ENCODE measurements at regions not wholly inside any gene's neighbourhood (a gene's known extent, or its start where the extent isn't known, plus 50 kb on each side); places are given as distances from the start of the nearest gene placed in this dataset.

GRCh38 chr11:90542092-90542491 lies 319.2 kb upstream of the CHORDC1 start:
- TF ChIP-seq, protein P1, sequence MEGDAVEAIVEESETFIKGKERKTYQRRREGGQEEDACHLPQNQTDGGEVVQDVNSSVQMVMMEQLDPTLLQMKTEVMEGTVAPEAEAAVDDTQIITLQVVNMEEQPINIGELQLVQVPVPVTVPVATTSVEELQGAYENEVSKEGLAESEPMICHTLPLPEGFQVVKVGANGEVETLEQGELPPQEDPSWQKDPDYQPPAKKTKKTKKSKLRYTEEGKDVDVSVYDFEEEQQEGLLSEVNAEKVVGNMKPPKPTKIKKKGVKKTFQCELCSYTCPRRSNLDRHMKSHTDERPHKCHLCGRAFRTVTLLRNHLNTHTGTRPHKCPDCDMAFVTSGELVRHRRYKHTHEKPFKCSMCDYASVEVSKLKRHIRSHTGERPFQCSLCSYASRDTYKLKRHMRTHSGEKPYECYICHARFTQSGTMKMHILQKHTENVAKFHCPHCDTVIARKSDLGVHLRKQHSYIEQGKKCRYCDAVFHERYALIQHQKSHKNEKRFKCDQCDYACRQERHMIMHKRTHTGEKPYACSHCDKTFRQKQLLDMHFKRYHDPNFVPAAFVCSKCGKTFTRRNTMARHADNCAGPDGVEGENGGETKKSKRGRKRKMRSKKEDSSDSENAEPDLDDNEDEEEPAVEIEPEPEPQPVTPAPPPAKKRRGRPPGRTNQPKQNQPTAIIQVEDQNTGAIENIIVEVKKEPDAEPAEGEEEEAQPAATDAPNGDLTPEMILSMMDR (conservative IDR thresholded peaks at IDR 0.05; ENCODE audit: low read depth, low read length) = peak; percentile 36
- TF ChIP-seq EZH2 (IDR thresholded peaks at IDR 0.05; ENCODE audit: low read length, unreplicated experiment) = no peak
